Sigmoid colon (tissue), 6 donors: ENCODE measurements at regions not wholly inside any gene's neighbourhood (a gene's known extent, or its start where the extent isn't known, plus 50 kb on each side); places are given as distances from the start of the nearest gene placed in this dataset.

ENCODE experiments used
- DNase-seq: peaks from one replicate; pipeline ENCODE4 v3.0.0-alpha.2; 2019
- H3K27ac ChIP-seq, 4 donors: fragments of 200-600 bp; sonication (generic); one replicate each; pipeline ENCODE4 v1.5.1; 2016 to 2019; ENCODE audit warnings: mild to moderate bottlenecking in 1 of 4
- H3K27me3 ChIP-seq, 3 donors: fragments of 200-600 bp; sonication (generic); one replicate each; pipeline ENCODE4 v1.5.1; 2019; ENCODE audit warnings: mild to moderate bottlenecking in 1 of 3
- H3K36me3 ChIP-seq, 4 donors: fragments of 200-600 bp; sonication (generic); one replicate each; pipeline ENCODE4 v1.5.1; 2016 to 2019
- H3K4me1 ChIP-seq, 4 donors: fragments of 200-600 bp; sonication (generic); one replicate each; pipeline ENCODE4 v1.5.1; 2017 to 2019
- H3K4me3 ChIP-seq, 4 donors: fragments of 200-600 bp; sonication (generic); one replicate each; pipeline ENCODE4 v1.5.1; 2017 to 2019; ENCODE audit warnings: mild to moderate bottlenecking in 2 of 4, moderate library complexity in 1 of 4
- H3K9me3 ChIP-seq, 4 donors: fragments of 200-600 bp in 3 of 4; sonication (generic) in 3 of 4; one replicate each; pipeline versions ENCODE4 v1.5.1 to v1.6.1; 2013 to 2019
- CTCF ChIP-seq, 4 experiments: fragments of 450-650 bp in 3 of 4; fragments of 200-600 bp in 1 of 4; IDR thresholded peaks; one replicate each; pipeline ENCODE4 v1.5.1; 2016 to 2019; ENCODE audit warnings: antibody characterized with exemption in 4 of 4, mild to moderate bottlenecking in 3 of 4, moderate library complexity in 2 of 4
- EP300 ChIP-seq, 4 donors: sonication (generic); formaldehyde crosslinking; IDR thresholded peaks; one replicate each; pipeline ENCODE4 v1.6.1; 2017; ENCODE audit warnings: antibody characterized with exemption in 4 of 4
- POLR2A ChIP-seq, 2 donors: fragments of 450-650 bp; IDR thresholded peaks; one replicate each; pipeline ENCODE4 v1.6.1; 2016; ENCODE audit warnings: antibody characterized with exemption in 2 of 2, mild to moderate bottlenecking in 2 of 2, moderate library complexity in 2 of 2
- POLR2AphosphoS5 ChIP-seq, 4 donors: sonication (generic); formaldehyde crosslinking; IDR thresholded peaks; one replicate each; pipeline ENCODE4 v1.6.1; 2017; ENCODE audit warnings: antibody characterized with exemption in 4 of 4
- WGBS, 2 donors: extraction: QIAGEN DNeasy Blood & Tissue Kit; methylation state at CpG; one replicate each; pipeline ENCODE4 v1.1.7; 2013; 5-methylcytosine and 5-hydroxymethylcytosine counted together
- intact Hi-C: fragments of 100-400 bp; cut with DNase I; formaldehyde crosslinking; loops from one replicate; pipeline ENCODE4 v1.15.1; 2023
- donor health status: healthy with polysubstance abuse.
- donor health status: healthy.

- TF ChIP-seq CTCF (IDR thresholded peaks at IDR 0.05) (no peak), EP300 (IDR thresholded peaks at IDR 0.05) (no peak), POLR2A (IDR thresholded peaks at IDR 0.05) (no peak), POLR2AphosphoS5 (IDR thresholded peaks at IDR 0.05) (no peak)
- no peak for DNase-seq
- WGBS, 2 donors: 91 to 95% methylated on average over 1 of the region's 1 CpG
- no peak overlapping the region for H3K27ac ChIP-seq
- no peaks in the 10 kb centered on the region for H3K27me3 ChIP-seq
- H3K4me3 ChIP-seq: no peak overlapping the region
- no peaks in the 10 kb centered on the region for H3K4me1 ChIP-seq
- intact Hi-C loops: no loop called here
- no peaks in the 10 kb centered on the region for H3K36me3 ChIP-seq
- H3K9me3 ChIP-seq: peaks cover 0 to 11% (median 2%) of the 10 kb centered on the region in 4 donors
These were observed 645.2 kb downstream of the ZNF385D start for GRCh38 chr3:21105784-21106183.

GRCh38 chr3:21100656-21101359 is 650.2 kb downstream of the ZNF385D start:
- WGBS, 2 donors: 67 to 79% methylated on average over 6 of the region's 6 CpGs
- H3K9me3 ChIP-seq: peaks cover 0 to 16% (median 2%) of the 10 kb centered on the region in 4 donors
- intact Hi-C loops: no loop called here

GRCh38 chr3:21094686-21095085 is 656.3 kb downstream of the ZNF385D start:
- Histone ChIP-seq H3K9me3 (peaks cover 0 to 3% (median 0%) of the 10 kb centered on the region in 4 donors), H3K4me1 (no peaks in the 10 kb centered on the region), H3K36me3 (no peaks in the 10 kb centered on the region), H3K27ac (no peak overlapping the region), H3K27me3 (no peaks in the 10 kb centered on the region), H3K4me3 (no peak overlapping the region)
- WGBS, 2 donors: 89 to 91% methylated on average over 2 of the region's 2 CpGs
- DNase-seq: no peak
- intact Hi-C loops: no loop called here
- TF ChIP-seq POLR2AphosphoS5 (IDR thresholded peaks at IDR 0.05) (no peak), POLR2A (IDR thresholded peaks at IDR 0.05) (no peak), CTCF (IDR thresholded peaks at IDR 0.05) (no peak), EP300 (IDR thresholded peaks at IDR 0.05) (no peak)

More at GRCh38 chr3:21100656-21101359, 650.2 kb downstream of the ZNF385D start:
- no peak for TF ChIP-seq POLR2A (IDR thresholded peaks at IDR 0.05)
- TF ChIP-seq EP300 (IDR thresholded peaks at IDR 0.05): no peak
- TF ChIP-seq CTCF (IDR thresholded peaks at IDR 0.05): no peak
- TF ChIP-seq POLR2AphosphoS5 (IDR thresholded peaks at IDR 0.05): no peak
- H3K27ac ChIP-seq: no peak overlapping the region
- no peak for DNase-seq
- H3K4me1 ChIP-seq: no peaks in the 10 kb centered on the region
- H3K4me3 ChIP-seq: no peak overlapping the region
- no peaks in the 10 kb centered on the region for H3K27me3 ChIP-seq
- no peaks in the 10 kb centered on the region for H3K36me3 ChIP-seq

- H3K4me3 ChIP-seq: no peak overlapping the region
- H3K27me3 ChIP-seq: no peaks in the 10 kb centered on the region
- DNase-seq: no peak
- no peaks in the 10 kb centered on the region for H3K4me1 ChIP-seq
- intact Hi-C loops: no loop called here
- 90 to 92% methylated on average over 1 of the region's 1 CpG for WGBS, 2 donors
- no peaks in the 10 kb centered on the region for H3K36me3 ChIP-seq
- no peak overlapping the region for H3K27ac ChIP-seq
- TF ChIP-seq POLR2AphosphoS5 (IDR thresholded peaks at IDR 0.05) (no peak), CTCF (IDR thresholded peaks at IDR 0.05) (no peak)
- H3K9me3 ChIP-seq: peaks cover 0 to 3% (median under 1%) of the 10 kb centered on the region in 4 donors
These were observed 677.4 kb downstream of the ZNF385D start for GRCh38 chr3:21073561-21073960.
